Smooth muscle cell (in vitro differentiated cells): ENCODE measurements at regions not wholly inside any gene's neighbourhood (a gene's known extent, or its start where the extent isn't known, plus 50 kb on each side); places are given as distances from the start of the nearest gene placed in this dataset.

ENCODE experiments used
- DNase-seq: peaks from one replicate; lab custom pipeline; 2025; ENCODE audit not compliant: unreplicated experiment; lab: John Stamatoyannopoulos, UW
- H2AFZ ChIP-seq: fragments of 200-600 bp; sonication (generic); 2 replicates; pipeline ENCODE4 v1.6.0; 2016; ENCODE audit warnings: antibody characterized with exemption, low read depth, mild to moderate bottlenecking
- H3F3A ChIP-seq: fragments of 200-600 bp; sonication (generic); 2 replicates; pipeline ENCODE4 v1.6.0; 2017; ENCODE audit warnings: antibody characterized with exemption, low read depth
- H3K27ac ChIP-seq: fragments of 200-600 bp; sonication (generic); 2 replicates; pipeline ENCODE4 v1.5.1; 2016; ENCODE audit warnings: low read depth, mild to moderate bottlenecking
- H3K27me3 ChIP-seq: fragments of 200-600 bp; sonication (generic); 2 replicates; pipeline ENCODE4 v1.6.1; 2016; ENCODE audit warnings: low read depth, mild to moderate bottlenecking
- H3K36me3 ChIP-seq: fragments of 200-600 bp; sonication (generic); 2 replicates; pipeline ENCODE4 v1.5.1; 2016; ENCODE audit warnings: low read depth
- H3K4me1 ChIP-seq: fragments of 200-600 bp; sonication (generic); 2 replicates; pipeline ENCODE4 v1.5.1; 2016; ENCODE audit warnings: low read depth
- H3K4me2 ChIP-seq: fragments of 200-600 bp; sonication (generic); 2 replicates; pipeline ENCODE4 v1.6.0; 2016; ENCODE audit warnings: mild to moderate bottlenecking
- H3K4me3 ChIP-seq: fragments of 200-600 bp; sonication (generic); 2 replicates; pipeline ENCODE4 v1.5.1; 2016; ENCODE audit warnings: mild to moderate bottlenecking
- H3K79me2 ChIP-seq: fragments of 200-600 bp; sonication (generic); 2 replicates; pipeline ENCODE4 v1.6.0; 2016; ENCODE audit warnings: low read depth, mild to moderate bottlenecking
- H3K9ac ChIP-seq: fragments of 200-600 bp; sonication (generic); 2 replicates; pipeline ENCODE4 v1.6.0; 2016; ENCODE audit warnings: low read depth
- H3K9me3 ChIP-seq: fragments of 200-600 bp; sonication (generic); replicated peaks from 2 replicates; pipeline ENCODE4 v1.5.1; 2016; ENCODE audit warnings: low read depth
- H4K20me1 ChIP-seq: fragments of 200-600 bp; sonication (generic); 2 replicates; pipeline ENCODE4 v1.6.0; 2016; ENCODE audit warnings: low read depth
- WGBS: methylation state at CpG from one replicate; pipeline ENCODE4 v1.1.7; 2016; ENCODE audit warnings: low lambda C conversion rate; 5-methylcytosine and 5-hydroxymethylcytosine counted together
- TF ChIP-seq, protein P1 (sequence below): fragments of 200-600 bp; sonication (generic); IDR thresholded peaks from 2 replicates; pipeline ENCODE4 v1.5.1; 2017; ENCODE audit warnings: borderline replicate concordance, mild to moderate bottlenecking, antibody characterized with exemption; ENCODE audit not compliant: insufficient read depth, poor library complexity, severe bottlenecking

DNA sequence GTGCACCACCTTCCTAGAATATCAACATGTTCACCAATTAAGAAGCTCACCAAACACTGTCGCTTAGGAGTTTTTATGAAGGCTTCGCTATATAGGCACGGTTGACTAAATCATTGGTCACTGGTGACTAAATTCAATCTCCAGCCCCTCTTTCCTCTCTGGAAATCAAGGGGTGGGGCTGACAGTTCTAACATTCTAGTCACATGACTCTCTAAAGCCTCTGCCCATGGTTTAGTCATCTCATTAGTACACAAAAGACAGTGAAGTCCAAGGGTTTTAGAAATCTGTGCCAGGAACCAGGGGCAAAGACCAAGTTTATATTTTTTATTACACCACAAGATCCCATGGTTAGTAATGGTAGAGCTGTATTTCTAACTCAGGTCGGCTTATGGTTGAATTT is 243.2 kb downstream of the ELAVL2 start:
- Histone ChIP-seq H3K79me2 (no peaks in the 10 kb centered on the region), H3K27me3 (no peaks in the 10 kb centered on the region), H3K27ac (no peak overlapping the region), H3F3A (no peaks in the 10 kb centered on the region), H3K4me1 (no peaks in the 10 kb centered on the region), H3K9ac (no peak overlapping the region), H3K9me3 (no peaks in the 10 kb centered on the region), H3K36me3 (no peaks in the 10 kb centered on the region), H3K4me3 (no peak overlapping the region), H4K20me1 (no peaks in the 10 kb centered on the region), H2AFZ (no peak overlapping the region), H3K4me2 (no peak overlapping the region)
- WGBS: 96% methylated on average over 4 of the region's 4 CpGs
- no peak for DNase-seq
- TF ChIP-seq, protein P1, sequence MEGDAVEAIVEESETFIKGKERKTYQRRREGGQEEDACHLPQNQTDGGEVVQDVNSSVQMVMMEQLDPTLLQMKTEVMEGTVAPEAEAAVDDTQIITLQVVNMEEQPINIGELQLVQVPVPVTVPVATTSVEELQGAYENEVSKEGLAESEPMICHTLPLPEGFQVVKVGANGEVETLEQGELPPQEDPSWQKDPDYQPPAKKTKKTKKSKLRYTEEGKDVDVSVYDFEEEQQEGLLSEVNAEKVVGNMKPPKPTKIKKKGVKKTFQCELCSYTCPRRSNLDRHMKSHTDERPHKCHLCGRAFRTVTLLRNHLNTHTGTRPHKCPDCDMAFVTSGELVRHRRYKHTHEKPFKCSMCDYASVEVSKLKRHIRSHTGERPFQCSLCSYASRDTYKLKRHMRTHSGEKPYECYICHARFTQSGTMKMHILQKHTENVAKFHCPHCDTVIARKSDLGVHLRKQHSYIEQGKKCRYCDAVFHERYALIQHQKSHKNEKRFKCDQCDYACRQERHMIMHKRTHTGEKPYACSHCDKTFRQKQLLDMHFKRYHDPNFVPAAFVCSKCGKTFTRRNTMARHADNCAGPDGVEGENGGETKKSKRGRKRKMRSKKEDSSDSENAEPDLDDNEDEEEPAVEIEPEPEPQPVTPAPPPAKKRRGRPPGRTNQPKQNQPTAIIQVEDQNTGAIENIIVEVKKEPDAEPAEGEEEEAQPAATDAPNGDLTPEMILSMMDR: no peak

DNA sequence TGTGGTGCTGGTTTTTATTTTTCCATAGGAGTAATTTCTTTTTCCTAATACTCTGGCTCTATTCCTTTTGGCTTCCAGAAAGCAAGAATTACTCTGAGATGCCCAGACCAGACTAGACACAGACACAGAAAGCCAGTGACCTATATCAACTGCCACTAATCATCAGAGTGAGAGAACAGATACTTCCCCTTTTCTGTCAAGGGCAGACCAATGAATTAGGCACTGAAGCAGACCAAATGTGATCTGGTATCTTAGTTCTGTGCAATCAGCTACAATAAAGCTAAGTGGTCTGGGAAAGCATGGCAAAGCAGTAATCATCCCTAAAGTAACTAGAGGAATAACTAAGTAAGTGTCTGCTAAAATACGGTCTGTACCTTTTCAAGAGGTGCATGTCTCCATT is 239.1 kb downstream of the ELAVL2 start:
- Histone ChIP-seq H3K4me1 (peaks cover 5% of the 10 kb centered on the region), H4K20me1 (no peaks in the 10 kb centered on the region), H2AFZ (no peak overlapping the region), H3K27ac (no peak overlapping the region), H3K36me3 (no peaks in the 10 kb centered on the region), H3F3A (no peaks in the 10 kb centered on the region), H3K4me3 (no peak overlapping the region), H3K4me2 (no peak overlapping the region), H3K9me3 (no peaks in the 10 kb centered on the region), H3K27me3 (no peaks in the 10 kb centered on the region), H3K79me2 (no peaks in the 10 kb centered on the region), H3K9ac (no peak overlapping the region)
- 58% methylated on average over 1 of the region's 1 CpG for WGBS
- TF ChIP-seq, protein P1: no peak
- DNase-seq: no peak

DNA sequence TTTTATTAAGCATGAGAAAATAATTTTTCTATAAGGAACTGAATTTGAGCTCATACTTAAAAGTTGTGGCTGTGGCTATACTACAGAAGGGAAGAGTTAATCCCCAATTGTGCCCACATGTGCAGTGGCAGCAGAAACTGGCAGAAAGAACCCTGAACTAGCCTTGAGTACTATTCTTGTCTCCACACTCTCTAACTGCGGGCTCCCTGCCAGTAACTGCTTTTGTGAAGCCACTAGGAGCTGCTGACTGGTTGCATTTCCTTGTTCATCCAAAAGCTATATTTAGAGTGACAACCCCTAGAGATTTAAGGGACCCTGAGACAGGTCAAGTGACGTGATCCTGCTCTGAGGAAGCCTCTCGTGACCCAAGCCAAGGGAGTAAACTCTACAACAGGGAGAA is 238.6 kb downstream of the ELAVL2 start:
- no peak overlapping the region for H2AFZ ChIP-seq
- no peak overlapping the region for H3K9ac ChIP-seq
- H3K27me3 ChIP-seq: no peaks in the 10 kb centered on the region
- WGBS: 84% methylated on average over 3 of the region's 3 CpGs
- H3K4me2 ChIP-seq: no peak overlapping the region
- no peaks in the 10 kb centered on the region for H3K36me3 ChIP-seq
- TF ChIP-seq, protein P1: no peak
- H4K20me1 ChIP-seq: no peaks in the 10 kb centered on the region
- H3K9me3 ChIP-seq: no peaks in the 10 kb centered on the region
- peaks cover 5% of the 10 kb centered on the region for H3K4me1 ChIP-seq
- no peaks in the 10 kb centered on the region for H3K79me2 ChIP-seq
- H3F3A ChIP-seq: no peaks in the 10 kb centered on the region
- H3K27ac ChIP-seq: no peak overlapping the region
- no peak overlapping the region for H3K4me3 ChIP-seq
- DNase-seq: no peak

DNA sequence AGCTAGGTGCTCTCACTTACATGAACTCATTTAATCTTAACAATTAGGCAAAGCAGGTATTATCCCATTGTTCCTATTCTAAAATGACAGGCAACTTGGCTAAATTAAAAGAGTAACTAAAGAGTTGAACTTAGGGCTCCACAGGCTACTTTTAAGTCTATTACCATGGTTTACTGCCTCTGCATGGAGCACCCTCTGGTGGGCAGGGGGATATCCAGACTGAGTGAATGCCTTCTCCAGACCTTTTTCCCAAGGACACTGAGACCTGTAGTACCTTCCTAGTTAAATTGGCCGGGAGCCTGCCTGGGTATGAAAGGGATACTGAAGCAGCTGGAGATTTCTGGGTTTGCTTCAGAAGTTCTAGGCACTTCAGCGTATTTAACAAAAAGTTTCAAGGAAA is 238.1 kb downstream of the ELAVL2 start:
- WGBS: 93% methylated on average over 2 of the region's 2 CpGs
- Histone ChIP-seq H3K27me3 (no peaks in the 10 kb centered on the region), H3K9me3 (no peaks in the 10 kb centered on the region), H2AFZ (no peak overlapping the region), H4K20me1 (no peaks in the 10 kb centered on the region), H3K79me2 (no peaks in the 10 kb centered on the region), H3K36me3 (no peaks in the 10 kb centered on the region), H3K27ac (no peak overlapping the region), H3K4me3 (no peak overlapping the region), H3K4me2 (no peak overlapping the region), H3K9ac (no peak overlapping the region), H3K4me1 (peaks cover 5% of the 10 kb centered on the region), H3F3A (no peaks in the 10 kb centered on the region)
- TF ChIP-seq, protein P1: no peak
- no peak for DNase-seq
